ENCODE measurements at regions not wholly inside any gene's neighbourhood (a gene's known extent, or its start where the extent isn't known, plus 50 kb on each side); places are given as distances from the start of the nearest gene placed in this dataset.
"Not testable (repeated sequence)": the region's sequence is repeated elsewhere in the genome, so short reads cannot be mapped to it uniquely, and the experiment has no call there.

- not testable (repeated sequence) for DNase-seq
Measured at GRCh38 chr22:23460517-23461031, 119.5 kb downstream of the IGLL1 start.

- not testable (repeated sequence) for DNase-seq
Measured at GRCh38 chr22:23459645-23460516, 120.2 kb downstream of the IGLL1 start.

- DNase-seq, result no peak
Measured at GRCh38 chr22:23458663-23459541, 121.2 kb downstream of the IGLL1 start.

GRCh38 chr22:23457380-23457985 is 122.6 kb downstream of the IGLL1 start:
- DNase-seq, result no peak

- DNase-seq, result not testable (repeated sequence)
Measured at GRCh38 chr22:23456666-23457379, 123.3 kb downstream of the IGLL1 start.

- DNase-seq, result not testable (repeated sequence)
Measured at GRCh38 chr22:23454345-23454744, 125.7 kb downstream of the IGLL1 start.

- no peak for DNase-seq
Measured at GRCh38 chr22:23453277-23453676, 126.8 kb downstream of the IGLL1 start.

- no peak for DNase-seq
Measured at GRCh38 chr22:23452231-23453010, 127.7 kb downstream of the IGLL1 start.

GRCh38 chr22:23451452-23452230 is 128.4 kb downstream of the IGLL1 start:
- not testable (repeated sequence) for DNase-seq

GRCh38 chr22:23450821-23451220 is 129.3 kb downstream of the IGLL1 start:
- not testable (repeated sequence) for DNase-seq

GRCh38 chr22:23450434-23450795 is 129.7 kb downstream of the IGLL1 start:
- no peak for DNase-seq

GRCh38 chr22:23449748-23450433 is 130.2 kb downstream of the IGLL1 start:
- DNase-seq, result not testable (repeated sequence)

- not testable (repeated sequence) for DNase-seq
Measured at GRCh38 chr22:23448499-23449288, 131.4 kb downstream of the IGLL1 start.

- DNase-seq, result no peak
Measured at GRCh38 chr22:23446796-23447350, 133.2 kb downstream of the IGLL1 start.

GRCh38 chr22:23446194-23446593 is 133.9 kb downstream of the IGLL1 start:
- not testable (repeated sequence) for DNase-seq

GRCh38 chr22:23443905-23444304 is 136.2 kb downstream of the IGLL1 start:
- DNase-seq, result not testable (repeated sequence)

GRCh38 chr22:23439581-23439980 is 140.5 kb downstream of the IGLL1 start:
- DNase-seq, result not testable (repeated sequence)

GRCh38 chr22:23438216-23438615 is 141.9 kb downstream of the IGLL1 start:
- DNase-seq, result no peak

GRCh38 chr22:23437779-23438178 is 142.3 kb downstream of the IGLL1 start:
- no peak for DNase-seq
